Ascending aorta (tissue), 2 donors: ENCODE measurements at regions not wholly inside any gene's neighbourhood (a gene's known extent, or its start where the extent isn't known, plus 50 kb on each side); places are given as distances from the start of the nearest gene placed in this dataset.

Experiments
- DNase-seq, 2 donors: peaks; one replicate each; pipeline ENCODE4 v3.0.0-alpha.2; 2019; ENCODE audit warnings: low spot score in 2 of 2
- H3K27ac ChIP-seq, 2 donors: fragments of 200-600 bp; sonication (generic); one replicate each; pipeline ENCODE4 v1.5.1; 2016 to 2017; ENCODE audit warnings: mild to moderate bottlenecking in 1 of 2
- H3K27me3 ChIP-seq: fragments of 200-600 bp; sonication (generic); one replicate; pipeline ENCODE4 v1.5.1; 2017
- H3K36me3 ChIP-seq, 2 donors: fragments of 200-600 bp; sonication (generic); one replicate each; pipeline ENCODE4 v1.5.1; 2016
- H3K4me1 ChIP-seq, 2 donors: fragments of 200-600 bp; sonication (generic); one replicate each; pipeline ENCODE4 v1.5.1; 2016 to 2017; ENCODE audit warnings: mild to moderate bottlenecking in 1 of 2
- H3K4me3 ChIP-seq, 2 donors: fragments of 200-600 bp; sonication (generic); one replicate each; pipeline ENCODE4 v1.5.1; 2016 to 2017; ENCODE audit warnings: mild to moderate bottlenecking in 1 of 2
- H3K9me3 ChIP-seq, 2 donors: fragments of 200-600 bp; sonication (generic); one replicate each; pipeline ENCODE4 v1.5.1; 2016
- CTCF ChIP-seq, 3 experiments: fragments of 200-600 bp in 2 of 3; fragments of 450-650 bp in 1 of 3; sonication (generic) in 2 of 3; IDR thresholded peaks; one replicate each; pipeline ENCODE4 v1.5.1; 2016 to 2019; ENCODE audit warnings: antibody characterized with exemption in 3 of 3, mild to moderate bottlenecking in 1 of 3, moderate library complexity in 1 of 3
- intact Hi-C: fragments of 100-400 bp; cut with DNase I; formaldehyde crosslinking; loops from one replicate; pipeline ENCODE4 v1.15.1; 2023

- intact Hi-C loops = no loop called here
Measured at GRCh38 chr4:36919721-36920120, 324.8 kb upstream of the NWD2 start.

GRCh38 chr4:36921476-36922216 lies 322.9 kb upstream of the NWD2 start:
- H3K36me3 ChIP-seq = no peaks in the 10 kb centered on the region
- H3K27ac ChIP-seq = no peak overlapping the region
- H3K27me3 ChIP-seq = no peaks in the 10 kb centered on the region
- intact Hi-C loops = no loop called here
- no peaks in the 10 kb centered on the region for H3K4me1 ChIP-seq
- DNase-seq = no peak
- no peaks in the 10 kb centered on the region for H3K9me3 ChIP-seq
- TF ChIP-seq CTCF (IDR thresholded peaks at IDR 0.05) = no peak
- H3K4me3 ChIP-seq = no peak overlapping the region

More at GRCh38 chr4:36919721-36920120, 324.8 kb upstream of the NWD2 start:
- Histone ChIP-seq H3K4me1 (no peaks in the 10 kb centered on the region), H3K36me3 (no peaks in the 10 kb centered on the region), H3K27ac (no peak overlapping the region), H3K4me3 (no peak overlapping the region), H3K9me3 (no peaks in the 10 kb centered on the region), H3K27me3 (no peaks in the 10 kb centered on the region)
- TF ChIP-seq CTCF (IDR thresholded peaks at IDR 0.05) = no peak
- DNase-seq = no peak

- TF ChIP-seq CTCF (IDR thresholded peaks at IDR 0.05) = no peak
- no peaks in the 10 kb centered on the region for H3K9me3 ChIP-seq
- intact Hi-C loops = no loop called here
Measured at GRCh38 chr4:36930562-36931111, 313.9 kb upstream of the NWD2 start.

GRCh38 chr4:36944232-36944631 lies 300.3 kb upstream of the NWD2 start:
- Histone ChIP-seq H3K36me3 (no peaks in the 10 kb centered on the region), H3K27me3 (no peaks in the 10 kb centered on the region), H3K9me3 (no peaks in the 10 kb centered on the region), H3K4me3 (no peak overlapping the region), H3K27ac (no peak overlapping the region), H3K4me1 (no peaks in the 10 kb centered on the region)
- intact Hi-C loops = no loop called here
- TF ChIP-seq CTCF (IDR thresholded peaks at IDR 0.05) = no peak
- no peak for DNase-seq

More at GRCh38 chr4:36930562-36931111, 313.9 kb upstream of the NWD2 start:
- DNase-seq = no peak
- H3K36me3 ChIP-seq = no peaks in the 10 kb centered on the region
- H3K4me1 ChIP-seq = no peaks in the 10 kb centered on the region
- no peaks in the 10 kb centered on the region for H3K27me3 ChIP-seq
- no peak overlapping the region for H3K4me3 ChIP-seq
- no peak overlapping the region for H3K27ac ChIP-seq

- H3K36me3 ChIP-seq = no peaks in the 10 kb centered on the region
- no peak for DNase-seq
- intact Hi-C loops = no loop called here
- no peaks in the 10 kb centered on the region for H3K4me1 ChIP-seq
- no peak overlapping the region for H3K4me3 ChIP-seq
- no peaks in the 10 kb centered on the region for H3K9me3 ChIP-seq
- no peak for TF ChIP-seq CTCF (IDR thresholded peaks at IDR 0.05)
- H3K27ac ChIP-seq = no peak overlapping the region
- H3K27me3 ChIP-seq = no peaks in the 10 kb centered on the region
Measured at GRCh38 chr4:36961420-36961819, 283.1 kb upstream of the NWD2 start.
